Thoracic aorta (tissue), 2 donors: ENCODE measurements at regions not wholly inside any gene's neighbourhood (a gene's known extent, or its start where the extent isn't known, plus 50 kb on each side); places are given as distances from the start of the nearest gene placed in this dataset.

Experiments used
- ATAC-seq: fragments of 150-250 bp; one replicate; pipeline ENCODE4 v1.8.0; 2017; ENCODE audit warnings: low read depth; ENCODE audit not compliant: insufficient number of reproducible peaks, low FRiP score
- DNase-seq: peaks from one replicate; pipeline ENCODE4 v3.0.0-alpha.2; 2020; ENCODE audit warnings: low spot score
- H3K27ac ChIP-seq, 2 donors: fragments of 200-600 bp; sonication (generic); 1 replicate in 1 of 2; 2 replicates in 1 of 2; pipeline ENCODE4 v1.5.1; 2016; ENCODE audit warnings: mild to moderate bottlenecking in 2 of 2, moderate library complexity in 2 of 2
- H3K27me3 ChIP-seq: fragments of 200-600 bp; sonication (generic); replicated peaks from 2 replicates; pipeline ENCODE4 v1.6.0; 2016; ENCODE audit warnings: mild to moderate bottlenecking; ENCODE audit not compliant: insufficient read depth
- H3K36me3 ChIP-seq: fragments of 200-600 bp; sonication (generic); one replicate; pipeline ENCODE4 v1.5.1; 2016
- H3K4me1 ChIP-seq, 2 donors: fragments of 200-600 bp; sonication (generic); 1 replicate in 1 of 2; 2 replicates in 1 of 2; pipeline versions ENCODE4 v1.5.1 to v1.6.0; 2016; ENCODE audit warnings: low read depth in 2 of 2, mild to moderate bottlenecking in 1 of 2; ENCODE audit not compliant: control insufficient read depth in 1 of 2
- H3K4me3 ChIP-seq: fragments of 200-600 bp; sonication (generic); 2 replicates; pipeline ENCODE4 v1.5.1; 2016; ENCODE audit warnings: mild to moderate bottlenecking
- H3K9me3 ChIP-seq: fragments of 200-600 bp; sonication (generic); 2 replicates; pipeline ENCODE4 v1.5.1; 2016
- TF ChIP-seq, protein P1 (sequence below): fragments of 200-600 bp; sonication (generic); IDR thresholded peaks from one replicate; pipeline ENCODE4 v1.5.1; 2019; ENCODE audit warnings: antibody characterized with exemption

DNA sequence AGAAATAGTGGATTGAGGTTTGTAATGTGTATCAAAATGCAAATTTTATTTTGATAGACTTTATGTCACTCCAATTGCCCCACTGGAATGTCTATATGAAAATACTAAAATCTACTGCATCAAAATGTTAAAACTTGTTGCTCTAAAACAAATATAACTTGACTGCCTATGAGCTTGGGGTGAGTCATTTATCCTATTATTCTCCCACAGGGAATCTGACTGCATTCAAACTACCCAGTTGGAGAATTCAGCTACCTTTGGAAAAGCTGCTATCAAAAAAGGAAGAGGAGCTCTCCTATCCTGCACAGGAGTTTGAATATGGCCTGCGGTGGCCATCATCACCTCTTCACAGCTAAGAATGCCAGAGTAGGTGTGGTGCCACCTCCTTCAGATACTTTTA, 173.1 kb downstream of the KLHL28 start:
- TF ChIP-seq, protein P1, sequence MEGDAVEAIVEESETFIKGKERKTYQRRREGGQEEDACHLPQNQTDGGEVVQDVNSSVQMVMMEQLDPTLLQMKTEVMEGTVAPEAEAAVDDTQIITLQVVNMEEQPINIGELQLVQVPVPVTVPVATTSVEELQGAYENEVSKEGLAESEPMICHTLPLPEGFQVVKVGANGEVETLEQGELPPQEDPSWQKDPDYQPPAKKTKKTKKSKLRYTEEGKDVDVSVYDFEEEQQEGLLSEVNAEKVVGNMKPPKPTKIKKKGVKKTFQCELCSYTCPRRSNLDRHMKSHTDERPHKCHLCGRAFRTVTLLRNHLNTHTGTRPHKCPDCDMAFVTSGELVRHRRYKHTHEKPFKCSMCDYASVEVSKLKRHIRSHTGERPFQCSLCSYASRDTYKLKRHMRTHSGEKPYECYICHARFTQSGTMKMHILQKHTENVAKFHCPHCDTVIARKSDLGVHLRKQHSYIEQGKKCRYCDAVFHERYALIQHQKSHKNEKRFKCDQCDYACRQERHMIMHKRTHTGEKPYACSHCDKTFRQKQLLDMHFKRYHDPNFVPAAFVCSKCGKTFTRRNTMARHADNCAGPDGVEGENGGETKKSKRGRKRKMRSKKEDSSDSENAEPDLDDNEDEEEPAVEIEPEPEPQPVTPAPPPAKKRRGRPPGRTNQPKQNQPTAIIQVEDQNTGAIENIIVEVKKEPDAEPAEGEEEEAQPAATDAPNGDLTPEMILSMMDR = no peak
- DNase-seq (no peak), ATAC-seq (no peak)
- H3K27me3 ChIP-seq = no peaks in the 10 kb centered on the region
- no peaks in the 10 kb centered on the region for H3K4me1 ChIP-seq
- H3K27ac ChIP-seq = no peak overlapping the region
- H3K36me3 ChIP-seq = no peaks in the 10 kb centered on the region
- H3K4me3 ChIP-seq = no peak overlapping the region
- H3K9me3 ChIP-seq = no peaks in the 10 kb centered on the region

DNA sequence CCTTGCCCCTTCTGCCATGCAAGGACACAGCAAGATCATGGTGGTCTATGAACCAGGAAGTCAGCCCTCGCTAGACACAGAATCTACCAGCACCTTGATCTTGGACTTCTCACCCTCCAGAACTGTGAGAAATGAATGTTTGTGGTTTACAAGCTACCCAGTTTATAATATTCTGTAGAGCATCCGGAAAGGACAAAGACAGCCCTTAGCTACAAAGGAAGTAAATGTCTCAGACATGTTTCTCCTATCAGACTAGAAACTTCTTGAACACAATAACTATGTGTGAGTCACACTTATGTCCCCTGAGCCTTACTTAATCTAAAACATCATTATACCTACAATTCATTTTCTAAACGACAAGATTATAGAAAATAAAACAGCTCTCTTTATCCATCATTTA, 176.7 kb downstream of the KLHL28 start:
- Histone ChIP-seq H3K27ac (no peak overlapping the region), H3K36me3 (no peaks in the 10 kb centered on the region), H3K9me3 (no peaks in the 10 kb centered on the region), H3K4me3 (no peak overlapping the region), H3K4me1 (no peaks in the 10 kb centered on the region), H3K27me3 (no peaks in the 10 kb centered on the region)
- TF ChIP-seq, protein P1 = no peak
- DNase-seq (no peak), ATAC-seq (no peak)

DNA sequence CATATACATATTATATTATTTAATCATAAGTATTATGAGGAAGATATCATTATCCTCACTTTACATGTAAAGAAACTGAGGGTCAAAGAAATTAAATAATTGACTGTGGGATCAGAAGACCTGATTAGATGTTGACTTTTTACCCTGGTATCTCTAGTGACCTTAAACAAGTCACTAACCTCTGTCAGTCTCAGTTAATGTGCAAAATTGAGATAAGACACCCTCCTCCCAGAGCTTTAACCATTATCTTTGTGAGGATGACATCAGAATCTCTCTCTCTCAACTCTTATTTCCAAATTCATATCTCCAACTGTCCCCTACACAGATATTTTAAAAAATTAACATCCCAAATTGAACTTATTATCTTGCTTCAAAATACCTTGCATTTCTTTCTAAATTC, 177.8 kb downstream of the KLHL28 start:
- no peak overlapping the region for H3K27ac ChIP-seq
- H3K4me3 ChIP-seq = no peak overlapping the region
- no peaks in the 10 kb centered on the region for H3K4me1 ChIP-seq
- H3K27me3 ChIP-seq = no peaks in the 10 kb centered on the region
- TF ChIP-seq, protein P1 = no peak
- no peaks in the 10 kb centered on the region for H3K36me3 ChIP-seq
- no peaks in the 10 kb centered on the region for H3K9me3 ChIP-seq
- no peak for DNase-seq
- ATAC-seq = no peak

DNA sequence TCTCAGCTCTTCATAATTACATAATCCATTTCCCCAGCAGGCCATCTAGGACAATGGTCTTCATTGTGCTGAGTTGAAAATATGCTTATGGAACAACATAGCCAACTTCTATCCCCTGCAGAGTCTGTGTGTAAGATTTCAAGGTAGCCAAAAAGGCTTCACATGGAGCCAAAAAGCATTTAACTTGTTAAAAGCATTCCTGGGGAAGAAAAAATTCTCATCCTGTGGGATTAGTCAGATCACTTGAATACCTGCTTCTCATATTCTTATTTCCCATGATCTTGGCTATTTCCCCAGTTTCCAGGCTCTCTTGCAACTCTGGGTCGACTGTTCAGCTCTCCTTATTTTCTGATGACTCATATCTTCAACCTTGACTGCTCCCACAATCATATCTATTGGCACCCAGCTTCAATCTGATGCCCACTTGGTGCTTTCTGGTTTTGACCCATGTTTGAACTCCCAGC, 178.9 kb downstream of the KLHL28 start:
- TF ChIP-seq, protein P1 = no peak
- DNase-seq = no peak
- Histone ChIP-seq H3K27ac (no peak overlapping the region), H3K4me3 (no peak overlapping the region), H3K9me3 (no peaks in the 10 kb centered on the region), H3K36me3 (no peaks in the 10 kb centered on the region), H3K27me3 (no peaks in the 10 kb centered on the region), H3K4me1 (no peaks in the 10 kb centered on the region)
- ATAC-seq = no peak

DNA sequence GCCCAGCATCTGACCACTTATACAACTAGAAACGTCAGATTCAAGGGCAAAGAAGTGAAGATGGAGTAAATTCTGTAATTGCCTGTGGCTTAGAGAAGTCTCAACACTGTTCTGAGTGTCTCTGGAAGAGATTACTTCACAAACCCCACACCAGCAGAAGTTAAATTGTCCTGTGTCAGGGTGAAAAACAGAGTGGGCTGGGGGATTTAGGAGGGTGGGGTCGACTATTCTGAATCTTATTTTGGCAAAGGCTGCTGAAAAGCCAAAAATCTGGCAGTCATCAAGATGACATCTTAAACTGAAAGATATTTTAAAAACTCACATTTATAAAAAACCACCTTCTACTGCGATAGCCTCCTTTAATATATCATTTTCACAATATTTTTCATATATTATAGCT, 180.8 kb downstream of the KLHL28 start:
- no peak for DNase-seq
- Histone ChIP-seq H3K4me1 (no peaks in the 10 kb centered on the region), H3K9me3 (no peaks in the 10 kb centered on the region), H3K36me3 (no peaks in the 10 kb centered on the region), H3K27me3 (no peaks in the 10 kb centered on the region), H3K4me3 (no peak overlapping the region), H3K27ac (no peak overlapping the region)
- ATAC-seq = no peak
- TF ChIP-seq, protein P1 = no peak
